ENCODE measurements at regions not wholly inside any gene's neighbourhood (a gene's known extent, or its start where the extent isn't known, plus 50 kb on each side); places are given as distances from the start of the nearest gene placed in this dataset.

GRCh38 chr22:22348127-22348814 lies 103.7 kb downstream of the VPREB1 start (continued):
- TF ChIP-seq ZC3H4 (CRISPR knock-in tag; IDR thresholded peaks at IDR 0.05; ENCODE audit: borderline replicate concordance) (peak; percentile 23; the same call in 1 of the 2 replicates), ZNF175 (CRISPR knock-in tag; IDR thresholded peaks at IDR 0.05; ENCODE audit: low read depth) (no peak), BACH1 (tag; IDR thresholded peaks at IDR 0.05) (no peak), SPI1 (IDR thresholded peaks at IDR 0.05; ENCODE audit: borderline replicate concordance, low read depth, low read length) (no peak), MAFG (tag; conservative IDR thresholded peaks at IDR 0.05) (no peak), RFX5 (IDR thresholded peaks at IDR 0.05; ENCODE audit: low read depth, low read length) (no peak), ATF2 (CRISPR knock-in tag; IDR thresholded peaks at IDR 0.05) (no peak), KDM5B (IDR thresholded peaks at IDR 0.05; ENCODE audit: insufficient replicate concordance, low read depth, low read length) (no peak), ATF1 (CRISPR knock-in tag; IDR thresholded peaks at IDR 0.05) (no peak), ATF1 (tag; IDR thresholded peaks at IDR 0.05) (no peak), ZNF3 (CRISPR knock-in tag; IDR thresholded peaks at IDR 0.05) (no peak), IRF2 (CRISPR knock-in tag; IDR thresholded peaks at IDR 0.05) (0 out of 2 replicates have a peak, but pooled peaks have one; percentile 43), ATF7 (IDR thresholded peaks at IDR 0.05) (no peak), RBM15 (IDR thresholded peaks at IDR 0.05; ENCODE audit: insufficient read depth, low read length) (no peak), ZNF311 (CRISPR knock-in tag; IDR thresholded peaks at IDR 0.05) (no peak)
